Suprapubic skin (tissue), 4 donors: ENCODE measurements at regions not wholly inside any gene's neighbourhood (a gene's known extent, or its start where the extent isn't known, plus 50 kb on each side); places are given as distances from the start of the nearest gene placed in this dataset.

Experiments used
- CTCF ChIP-seq, 2 donors: fragments of 200-600 bp in 1 of 2; fragments of 450-650 bp in 1 of 2; sonication (generic) in 1 of 2; IDR thresholded peaks; one replicate each; pipeline ENCODE4 v1.5.1; 2016 to 2019; ENCODE audit warnings: antibody characterized with exemption in 2 of 2, mild to moderate bottlenecking in 1 of 2, moderate library complexity in 1 of 2
- POLR2A ChIP-seq, 2 donors: fragments of 450-650 bp; IDR thresholded peaks; one replicate each; pipeline ENCODE4 v1.6.1; 2017; ENCODE audit warnings: antibody characterized with exemption in 2 of 2, mild to moderate bottlenecking in 2 of 2, moderate library complexity in 2 of 2
- POLR2AphosphoS5 ChIP-seq, 3 donors: sonication (generic); formaldehyde crosslinking; IDR thresholded peaks; one replicate each; pipeline ENCODE4 v1.6.1; 2017; ENCODE audit warnings: antibody characterized with exemption in 3 of 3

- TF ChIP-seq CTCF (IDR thresholded peaks at IDR 0.05): no peak
- no peak for TF ChIP-seq POLR2AphosphoS5 (IDR thresholded peaks at IDR 0.05)
- no peak for TF ChIP-seq POLR2A (IDR thresholded peaks at IDR 0.05)
Observed at GRCh38 chr2:201983800-201984199, 49.9 kb upstream of the FZD7 start.
